HuH-7.5 (cell line): ENCODE measurements at regions not wholly inside any gene's neighbourhood (a gene's known extent, or its start where the extent isn't known, plus 50 kb on each side); places are given as distances from the start of the nearest gene placed in this dataset.
A peak's percentile ranks its signal among the peaks of the same experiment; 100 is the strongest.
"Not testable (repeated sequence)": the region's sequence is repeated elsewhere in the genome, so short reads cannot be mapped to it uniquely, and the experiment has no call there.

Source experiments
- DNase-seq: peaks from one replicate; pipeline ENCODE4 v3.0.0; 2011; ENCODE audit warnings: low spot score

DNA sequence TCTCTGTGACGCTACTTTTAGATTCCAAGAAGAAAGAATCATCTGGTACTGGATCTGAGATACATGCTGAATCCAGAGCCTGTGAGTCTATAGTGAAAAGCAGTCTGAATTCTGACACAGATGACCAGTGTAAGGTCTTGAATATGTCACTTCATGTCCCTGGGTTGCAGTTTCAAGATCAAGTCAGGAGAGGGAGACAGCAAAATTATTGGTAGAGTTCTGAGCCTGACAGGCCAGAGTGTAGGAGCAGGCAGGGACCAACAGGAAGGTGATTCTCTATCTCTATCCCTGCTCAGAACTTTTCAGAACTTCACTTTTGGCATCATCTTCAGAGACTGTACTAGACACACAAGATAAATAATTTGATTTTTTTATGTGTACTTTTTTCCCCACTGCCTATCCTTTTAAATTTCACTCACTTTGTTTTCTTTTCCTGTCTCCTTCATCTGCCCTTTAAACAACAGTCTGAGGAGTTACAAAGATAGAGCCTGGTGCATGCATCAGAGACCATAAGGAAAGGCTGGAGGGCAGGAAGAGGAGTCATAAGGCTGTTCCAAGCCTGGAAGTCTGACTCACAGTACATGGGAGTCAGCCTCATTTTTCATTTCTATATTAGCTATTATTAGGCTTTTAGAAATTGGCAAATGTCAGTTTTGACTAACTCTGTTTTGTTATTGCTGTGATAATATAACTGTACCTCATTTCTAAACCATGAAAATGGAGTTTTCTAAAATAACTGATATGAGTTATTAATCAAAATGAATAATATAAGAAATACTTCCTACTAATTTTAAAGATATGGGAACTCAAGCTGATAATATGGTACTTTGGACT lies 120.2 kb upstream of the TMEM229A start:
- peak; percentile 3 for DNase-seq

DNA sequence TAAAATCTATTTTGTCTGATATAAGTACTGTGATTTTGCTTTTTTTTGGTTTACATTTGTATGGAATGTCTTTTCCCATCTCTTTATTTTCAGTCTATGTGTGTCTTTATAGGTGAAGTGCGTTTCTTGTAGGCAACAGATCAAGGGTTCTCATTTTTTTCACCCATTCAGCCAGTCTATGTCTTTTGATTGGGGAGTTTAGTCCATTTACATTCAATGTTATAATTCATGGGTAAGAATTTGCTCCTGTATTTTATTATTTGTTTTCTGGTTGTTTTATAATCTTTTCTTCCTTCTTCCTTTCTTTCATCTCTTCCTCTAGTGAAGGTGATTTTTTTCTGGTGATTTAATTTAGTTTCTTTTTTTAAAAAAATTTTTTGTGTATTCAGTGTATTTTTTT lies 104.8 kb upstream of the TMEM229A start:
- no peak for DNase-seq

DNA sequence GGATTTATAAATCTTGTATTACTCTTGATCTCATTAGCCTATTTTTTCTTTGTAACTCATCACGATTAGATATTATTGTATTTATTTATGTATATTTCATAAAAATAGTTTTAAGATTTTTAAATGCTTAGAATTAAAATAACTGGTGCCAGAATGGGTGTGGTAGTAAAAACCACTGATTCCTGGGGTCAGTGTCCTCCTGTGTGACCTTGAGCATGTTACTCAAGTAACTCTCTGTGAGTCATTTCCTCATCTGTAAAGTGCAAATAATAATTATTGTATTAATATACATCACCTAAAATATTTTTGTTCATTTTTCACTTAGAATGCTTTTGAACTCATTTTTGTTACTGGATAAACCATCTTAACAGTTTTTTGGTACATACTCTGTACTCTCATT lies 91.3 kb upstream of the TMEM229A start:
- DNase-seq, result no peak

DNA sequence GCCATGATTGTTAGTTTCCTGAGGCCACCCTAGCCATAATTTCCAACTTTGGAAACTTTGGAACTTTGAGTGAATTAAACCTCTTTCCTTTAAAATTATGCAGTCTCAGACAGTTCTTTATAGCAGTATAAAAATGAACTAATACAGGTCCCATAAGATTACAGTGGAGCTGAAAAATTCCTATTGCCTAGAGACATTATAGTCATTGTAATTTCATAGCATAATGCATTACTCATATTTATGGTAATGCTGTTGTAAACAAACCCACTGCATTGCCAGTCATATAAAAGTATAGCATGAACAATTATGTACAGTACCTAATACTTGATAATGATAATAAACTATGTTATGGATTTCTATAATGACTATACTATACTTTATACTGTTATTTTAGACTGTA lies 88.0 kb upstream of the TMEM229A start:
- no peak for DNase-seq

DNA sequence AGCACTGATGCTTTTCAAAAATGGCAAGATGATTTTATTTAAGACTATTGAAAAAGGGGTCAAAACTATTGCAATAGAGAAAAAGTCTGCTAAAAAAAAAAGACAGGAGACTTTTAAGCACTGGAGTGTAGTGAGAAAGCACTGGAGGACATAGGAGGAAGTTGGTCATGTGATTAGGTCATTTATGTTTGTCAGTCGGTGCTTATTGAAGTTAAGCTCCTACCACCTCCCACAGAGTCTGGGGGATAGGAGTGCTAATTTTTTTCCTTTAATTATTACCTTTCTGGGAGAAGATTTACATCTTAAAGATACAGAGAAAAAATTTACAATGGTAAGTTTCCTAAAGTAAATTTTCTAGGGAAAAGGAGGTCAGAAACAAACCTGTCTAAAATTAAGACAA lies 80.2 kb upstream of the TMEM229A start:
- no peak for DNase-seq

DNA sequence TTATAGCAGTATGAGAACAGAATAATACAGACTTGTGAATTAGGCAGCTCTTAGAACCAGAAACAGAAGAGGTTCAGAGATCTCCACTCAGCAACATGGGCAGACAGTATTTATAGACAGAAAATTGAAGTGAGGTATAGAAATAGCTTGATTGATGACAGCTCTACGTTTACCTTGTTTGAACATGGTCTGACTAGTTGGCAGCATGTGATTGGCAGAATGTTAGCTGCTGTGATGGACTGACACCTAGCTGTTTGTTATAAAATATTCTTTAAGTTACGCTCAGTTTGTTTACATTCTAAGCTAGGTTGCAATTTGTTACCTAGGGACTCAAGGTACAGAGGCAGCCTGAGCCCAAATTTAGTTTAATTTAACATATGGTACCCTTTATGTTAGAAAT lies 73.7 kb upstream of the TMEM229A start:
- DNase-seq, result no peak

DNA sequence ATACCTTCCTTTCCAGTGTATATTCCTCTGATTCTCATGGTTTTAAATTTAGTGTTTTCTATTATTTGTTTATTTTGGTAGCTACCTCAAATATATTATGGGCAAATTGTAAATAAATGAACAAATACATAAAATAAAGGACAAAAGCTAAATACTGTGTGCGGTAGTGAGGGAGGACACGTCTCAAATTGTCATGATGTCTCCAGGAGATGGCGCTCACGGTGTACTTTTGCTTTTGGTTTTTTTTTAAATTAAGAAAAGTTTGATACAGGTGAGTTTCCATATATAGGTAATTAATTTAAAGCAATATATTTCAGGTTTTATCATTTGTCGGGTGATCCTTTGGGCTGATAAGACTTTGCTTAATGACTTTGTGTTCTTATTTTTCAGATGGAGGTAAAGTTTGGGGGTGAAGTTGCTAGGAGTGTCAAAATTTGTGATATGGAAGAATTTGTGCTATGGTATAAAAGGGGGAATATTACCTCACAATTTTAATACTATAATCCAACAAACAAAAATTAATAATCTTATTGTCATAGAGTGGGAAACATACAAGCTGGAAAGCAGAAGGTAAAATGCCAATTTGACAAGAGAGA lies 68.4 kb upstream of the TMEM229A start:
- DNase-seq, result no peak

DNA sequence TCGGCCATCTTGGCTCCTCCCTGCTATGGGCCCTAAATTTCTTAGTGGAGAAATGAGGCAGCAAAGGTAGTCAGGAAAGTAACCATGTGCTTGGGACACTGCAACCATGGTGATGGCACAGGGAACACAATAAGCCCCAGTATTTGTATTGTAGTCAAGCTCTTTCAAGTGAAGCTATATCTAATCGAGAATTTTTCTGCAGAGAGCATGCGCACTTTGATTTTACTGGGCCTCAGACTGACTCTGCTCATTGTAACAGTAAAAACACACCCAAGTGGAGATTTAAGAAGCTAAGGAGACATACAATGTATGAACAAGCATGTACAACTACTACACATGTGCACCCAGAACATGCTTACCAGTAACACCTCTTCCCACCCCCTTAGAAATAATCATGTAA lies 67.3 kb upstream of the TMEM229A start:
- no peak for DNase-seq

DNA sequence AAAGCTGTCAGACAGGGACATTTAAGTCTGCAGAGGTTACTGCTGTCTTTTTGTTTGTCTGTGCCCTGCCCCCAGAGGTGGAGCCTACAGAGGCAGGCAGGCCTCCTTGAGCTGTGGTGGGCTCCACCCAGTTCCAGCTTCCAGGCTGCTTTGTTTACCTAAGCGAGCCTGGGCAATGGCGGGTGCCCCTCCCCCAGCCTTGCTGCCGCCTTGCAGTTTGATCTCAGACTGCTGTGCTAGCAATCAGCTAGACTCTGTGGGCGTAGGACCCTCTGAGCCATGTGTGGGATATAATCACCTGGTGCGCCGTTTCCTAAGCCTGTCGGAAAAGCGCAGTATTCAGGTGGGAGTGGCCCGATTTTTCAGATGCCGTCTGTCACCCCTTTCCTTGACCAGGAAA lies 66.7 kb upstream of the TMEM229A start:
- DNase-seq, result not testable (repeated sequence)

DNA sequence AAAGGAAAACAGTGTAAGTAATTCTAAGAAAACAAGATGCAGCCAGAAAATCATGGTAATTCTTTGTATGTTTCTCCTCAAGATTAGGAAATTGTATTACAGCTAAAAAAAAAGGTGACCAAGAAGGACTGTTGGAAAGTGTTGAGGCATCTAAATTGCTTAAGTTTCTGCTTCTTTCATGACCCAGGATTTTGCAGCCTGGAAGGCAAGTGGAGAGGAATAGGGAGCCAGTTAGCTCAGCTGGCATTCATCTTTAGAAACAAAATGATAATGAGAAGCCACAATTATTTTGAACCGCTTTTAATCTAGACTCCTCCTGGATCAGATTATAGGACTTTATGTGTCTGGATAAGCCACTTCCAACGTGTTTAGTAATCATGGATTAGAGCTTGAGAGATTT lies 56.8 kb upstream of the TMEM229A start:
- no peak for DNase-seq

DNA sequence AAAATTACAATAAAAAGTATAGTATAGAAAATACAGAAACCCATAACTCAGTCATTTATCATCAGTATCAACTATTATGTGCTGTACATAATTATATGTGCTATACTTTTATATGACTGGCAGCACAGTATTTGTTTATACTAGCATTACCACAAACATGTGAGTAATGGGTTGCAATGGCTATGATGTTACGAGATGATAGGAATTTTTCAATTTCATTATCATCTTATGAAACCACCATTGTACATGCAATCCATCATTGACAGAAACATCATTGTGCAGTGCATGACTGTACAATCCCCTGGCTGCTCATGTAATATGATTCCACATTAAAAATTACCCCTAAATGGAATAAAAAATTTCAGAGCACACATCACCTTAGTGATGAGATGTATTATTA lies 55.7 kb upstream of the TMEM229A start:
- DNase-seq, result no peak

DNA sequence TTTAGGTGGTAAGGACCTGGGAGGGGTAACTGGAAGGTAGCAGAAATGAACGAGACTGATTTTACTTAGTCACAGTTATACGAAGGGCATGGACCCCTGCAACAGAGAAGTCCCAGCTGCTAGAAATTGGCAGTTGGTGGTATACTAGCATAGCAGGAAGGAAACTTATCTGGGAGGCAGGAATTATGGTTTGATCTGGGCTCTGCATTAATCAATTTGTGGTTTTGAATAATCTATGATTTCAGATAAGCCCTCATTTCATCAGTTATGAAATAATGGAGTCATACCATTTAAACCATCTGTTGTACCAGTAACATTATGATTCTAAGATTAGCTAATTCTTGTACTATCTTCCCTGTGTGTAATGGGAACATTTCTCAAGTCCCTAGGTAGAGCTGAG lies 54.0 kb upstream of the TMEM229A start:
- no peak for DNase-seq

DNA sequence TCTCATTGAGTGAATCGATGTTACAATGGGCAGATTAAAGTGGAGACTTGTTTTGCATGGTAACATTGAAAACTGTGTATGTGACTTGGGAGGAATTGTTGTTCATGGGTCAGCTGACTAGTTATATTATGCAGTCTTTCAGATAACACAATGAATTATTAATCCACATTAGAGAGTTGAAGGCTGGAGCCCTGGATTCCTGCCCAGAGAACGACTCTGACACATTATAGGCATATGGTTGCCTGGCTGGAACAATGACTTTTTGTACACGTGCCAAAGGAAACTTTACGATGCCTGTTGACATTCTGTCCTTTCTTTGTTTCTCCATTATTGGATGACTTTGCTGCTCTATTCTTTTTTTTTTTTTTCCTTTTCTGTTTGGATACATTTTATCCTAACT lies 52.3 kb upstream of the TMEM229A start:
- no peak for DNase-seq

DNA sequence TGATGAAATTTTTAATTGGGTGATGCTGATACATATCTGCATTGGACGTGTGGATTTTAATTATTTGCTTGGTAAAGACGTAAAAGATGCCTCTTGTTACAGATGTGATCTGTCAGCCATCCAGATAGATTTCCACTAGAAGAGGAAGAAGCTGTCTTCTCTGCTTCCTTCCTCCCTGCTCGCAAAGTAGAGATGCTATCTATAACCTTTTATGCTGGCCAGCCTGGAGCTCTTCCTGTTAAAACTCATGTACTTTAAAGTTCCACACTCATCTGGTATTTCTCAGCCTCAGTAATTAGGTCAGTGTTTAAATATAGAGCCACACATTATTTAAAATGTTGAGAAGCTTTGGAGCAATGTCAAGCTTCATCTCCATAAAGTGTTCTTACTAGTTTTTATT lies 51.2 kb upstream of the TMEM229A start:
- no peak for DNase-seq
